ENCODE measurements at regions not wholly inside any gene's neighbourhood (a gene's known extent, or its start where the extent isn't known, plus 50 kb on each side); places are given as distances from the start of the nearest gene placed in this dataset.

GRCh38 chr17:62866471-62866870, 58.4 kb upstream of the MARCHF10 start:
- TF ChIP-seq CTCF (conservative IDR thresholded peaks at IDR 0.05; ENCODE audit: low read depth, low read length) (no peak), EZH2 (IDR thresholded peaks at IDR 0.05; ENCODE audit: low read length, unreplicated experiment) (no peak)

All from PC-3 (cell line).